HCT116 (cell line): ENCODE measurements at regions not wholly inside any gene's neighbourhood (a gene's known extent, or its start where the extent isn't known, plus 50 kb on each side); places are given as distances from the start of the nearest gene placed in this dataset.

Experiments
- ATAC-seq: fragments of 200-7000 bp; cut with Tn5 transposase; 2 replicates; pipeline ENCODE4 v1.9.1; 2020; ENCODE audit warnings: mild to moderate bottlenecking, moderate library complexity
- BruUV-seq: library from RNA; stranded (reverse); fragments of 400-500 nt; replicated peaks from 2 replicates; lab custom pipeline; 2021; lab: Mats Ljungman, UMichigan
- CTCF ChIA-PET: fragments of 300-600 bp; sonication (Branson Sonifier 250); formaldehyde crosslinking; loops from one replicate; lab custom pipeline; 2021; ENCODE audit warnings: antibody characterized with exemption; lab: Charles Lee
- POLR2A ChIA-PET: fragments of 300-600, 350-600 bp; sonication (Branson Sonifier 250); formaldehyde crosslinking; loops from one replicate; lab custom pipeline; 2021; ENCODE audit warnings: antibody characterized with exemption; lab: Charles Lee
- RAD21 ChIA-PET, 2 experiments: fragments of 300-600 bp; sonication (Branson Sonifier 250); formaldehyde crosslinking; loops; one replicate each; lab custom pipeline; 2023; ENCODE audit warnings: low total read pairs in 2 of 2; ENCODE audit not compliant: uncharacterized antibody in 2 of 2, unreplicated experiment in 2 of 2, low non-redundant PET in 1 of 2; lab: Charles Lee
- DNase-seq: peaks from one replicate; pipeline ENCODE4 v3.0.0-alpha.2; 2010; ENCODE audit warnings: low read depth, low spot score
- H2AFZ ChIP-seq: fragments of 200-600 bp; shearing (Covaris generic), sonication (generic); 2 replicates; pipeline ENCODE4 v1.6.1; 2017; ENCODE audit warnings: low read depth, mixed run types, mixed read lengths, antibody characterized with exemption, low read length; ENCODE audit not compliant: poor library complexity, severe bottlenecking
- H3K27ac ChIP-seq: 2 replicates; pipeline ENCODE4 v1.5.1; 2012; ENCODE audit warnings: low read depth, low read length
- H3K27me3 ChIP-seq: fragments of 200-600 bp; sonication (generic); 2 replicates; pipeline ENCODE4 v1.6.1; 2016; ENCODE audit warnings: mixed run types, low read length, mixed read lengths; ENCODE audit not compliant: insufficient read depth
- H3K36me3 ChIP-seq, 2 experiments: fragments of 200-500 bp in 1 of 2; fragments of 200-600 bp in 1 of 2; sonication (Bioruptor generic) in 1 of 2; sonication (generic) in 1 of 2; 2 replicates each; pipeline versions ENCODE4 v1.5.1 to v1.6.1; 2014 to 2016; ENCODE audit warnings: low read length in 2 of 2, inconsistent platforms in 1 of 2, mixed read lengths in 1 of 2, mixed run types in 1 of 2; ENCODE audit not compliant: insufficient read depth in 2 of 2, control insufficient read depth in 1 of 2
- H3K4me1 ChIP-seq, 2 experiments: fragments of 200-600 bp in 1 of 2; sonication (generic) in 1 of 2; 2 replicates each; pipeline versions ENCODE4 v1.5.1 to v1.6.1; 2012 to 2017; ENCODE audit warnings: low read length in 2 of 2, inconsistent platforms in 1 of 2, mild to moderate bottlenecking in 1 of 2, mixed read lengths in 1 of 2, mixed run types in 1 of 2, moderate library complexity in 1 of 2; ENCODE audit not compliant: insufficient read depth in 2 of 2, control insufficient read depth in 1 of 2
- H3K4me2 ChIP-seq: fragments of 200-600 bp; sonication (generic); 2 replicates; pipeline ENCODE4 v1.6.1; 2017; ENCODE audit warnings: mixed run types, low read length, mixed read lengths
- H3K4me3 ChIP-seq, 2 experiments: fragments of 200-600 bp in 1 of 2; sonication (generic) in 1 of 2; replicated peaks in 1 of 2; 2 replicates each; pipeline ENCODE4 v1.5.1; 2011 to 2016; ENCODE audit warnings: low read length in 2 of 2, control low read depth in 1 of 2, low read depth in 1 of 2, mild to moderate bottlenecking in 1 of 2, mixed read lengths in 1 of 2, mixed run types in 1 of 2
- H3K79me2 ChIP-seq: fragments of 200-600 bp; sonication (generic); 2 replicates; pipeline ENCODE4 v1.6.1; 2017; ENCODE audit warnings: mild to moderate bottlenecking, mixed run types, low read length, moderate library complexity, mixed read lengths; ENCODE audit not compliant: insufficient read depth
- H3K9ac ChIP-seq: fragments of 200-600 bp; sonication (generic); 2 replicates; pipeline ENCODE4 v1.6.1; 2016; ENCODE audit warnings: low read length, mixed read lengths
- H3K9me2 ChIP-seq: fragments of 200-600 bp; sonication (generic), shearing (Covaris generic); 2 replicates; pipeline ENCODE4 v1.6.1; 2017; ENCODE audit warnings: mixed run types, mild to moderate bottlenecking, moderate library complexity; ENCODE audit not compliant: insufficient read depth
- H3K9me3 ChIP-seq, 2 experiments: fragments of 200-500 bp in 1 of 2; fragments of 200-600 bp in 1 of 2; sonication (Bioruptor generic) in 1 of 2; sonication (generic) in 1 of 2; 2 replicates each; pipeline ENCODE4 v1.6.1; 2014 to 2017; ENCODE audit warnings: low read length in 2 of 2, mixed read lengths in 2 of 2, inconsistent platforms in 1 of 2, low read depth in 1 of 2, mild to moderate bottlenecking in 1 of 2, mixed run types in 1 of 2, moderate library complexity in 1 of 2; ENCODE audit not compliant: control insufficient read depth in 1 of 2, insufficient read depth in 1 of 2
- H4K20me1 ChIP-seq: fragments of 200-600 bp; sonication (generic), shearing (Covaris generic); 2 replicates; pipeline ENCODE4 v1.6.1; 2017; ENCODE audit warnings: mixed run types, mild to moderate bottlenecking, moderate library complexity; ENCODE audit not compliant: insufficient read depth
- CBX3 ChIP-seq: IDR thresholded peaks from 2 replicates; pipeline ENCODE4 v1.6.1; 2012; ENCODE audit warnings: low read depth
- CEBPB ChIP-seq: IDR thresholded peaks from 2 replicates; pipeline ENCODE4 v1.6.1; 2012; ENCODE audit warnings: low read depth
- EGR1 ChIP-seq: IDR thresholded peaks from 2 replicates; pipeline ENCODE4 v1.6.1; 2012; ENCODE audit warnings: low read depth
- ELF1 ChIP-seq: IDR thresholded peaks from 2 replicates; pipeline ENCODE4 v1.6.1; 2012; ENCODE audit warnings: low read depth, borderline replicate concordance
- EZH2phosphoT487 ChIP-seq: fragments of 200-600 bp; IDR thresholded peaks from 2 replicates; pipeline ENCODE4 v1.6.1; 2018; ENCODE audit warnings: antibody characterized with exemption, borderline replicate concordance
- FOSL1 ChIP-seq: IDR thresholded peaks from 2 replicates; pipeline ENCODE4 v1.6.1; 2012; ENCODE audit warnings: low read depth
- POLR2AphosphoS5 ChIP-seq: IDR thresholded peaks from 2 replicates; pipeline ENCODE4 v1.6.1; 2011; ENCODE audit warnings: mild to moderate bottlenecking, low read depth, low read length, moderate library complexity
- RAD21 ChIP-seq: IDR thresholded peaks from 2 replicates; pipeline ENCODE4 v1.6.1; 2012; ENCODE audit warnings: low read depth, mild to moderate bottlenecking
- SIN3A ChIP-seq: IDR thresholded peaks from 2 replicates; pipeline ENCODE4 v1.6.1; 2012; ENCODE audit warnings: low read depth
- SP1 ChIP-seq: IDR thresholded peaks from 2 replicates; pipeline ENCODE4 v1.6.1; 2012; ENCODE audit warnings: low read depth
- TCF7L2 ChIP-seq: IDR thresholded peaks from 2 replicates; pipeline ENCODE4 v1.7.0; 2011; ENCODE audit warnings: borderline replicate concordance, inconsistent platforms; ENCODE audit not compliant: insufficient read depth, insufficient read length; ENCODE audit errors: extremely low read depth
- YY1 ChIP-seq: IDR thresholded peaks from 2 replicates; pipeline ENCODE4 v1.6.1; 2011; ENCODE audit warnings: low read length, low read depth, moderate library complexity, mild to moderate bottlenecking; ENCODE audit not compliant: insufficient replicate concordance; ENCODE audit errors: extremely low read depth
- ZNF274 ChIP-seq: fragments of 200-500 bp; sonication (Bioruptor generic); IDR thresholded peaks from 2 replicates; pipeline ENCODE4 v1.6.1; 2014; ENCODE audit warnings: mild to moderate bottlenecking, low read depth, low read length, inconsistent platforms
- intact Hi-C: fragments of 100-400 bp; cut with micrococcal nuclease; formaldehyde crosslinking; loops from 2 replicates; pipeline ENCODE4 v1.10.0; 2022
- TF ChIP-seq, protein P1 (sequence below): IDR thresholded peaks from 2 replicates; pipeline ENCODE4 v1.6.1; 2012

DNA sequence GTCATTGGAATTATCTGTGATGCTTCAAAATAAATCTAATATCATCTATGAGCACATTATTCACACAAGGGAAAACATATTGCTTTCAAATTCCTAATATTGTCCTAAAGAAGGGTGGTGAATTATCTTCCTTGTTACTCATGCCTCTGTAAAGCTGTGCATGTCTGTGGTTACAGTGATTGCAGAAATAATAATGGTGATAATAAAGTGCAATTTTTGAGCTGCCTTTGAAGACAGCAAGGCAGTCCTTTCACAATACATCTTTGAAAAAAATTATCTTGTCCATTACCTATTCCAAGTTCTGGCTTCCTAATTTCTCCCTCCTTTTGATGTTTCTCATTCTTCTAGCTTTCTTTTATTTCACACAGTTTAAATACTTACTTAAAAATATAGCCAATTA, 442.1 kb upstream of the EYS start:
- H3K4me2 ChIP-seq = no peak overlapping the region
- no TSS peak for BruUV-seq
- no peaks in the 10 kb centered on the region for H3K36me3 ChIP-seq
- no peak for ATAC-seq
- H2AFZ ChIP-seq = no peak overlapping the region
- H3K27ac ChIP-seq = no peak overlapping the region
- peaks cover 11% of the 10 kb centered on the region in 2 experiments; a peak in 2 of 4 replicates for H3K9me3 ChIP-seq
- H3K79me2 ChIP-seq = no peaks in the 10 kb centered on the region
- no peak overlapping the region for H3K4me3 ChIP-seq
- H4K20me1 ChIP-seq = no peaks in the 10 kb centered on the region; the same call in 1 of the 2 replicates
- no peak overlapping the region for H3K9ac ChIP-seq
- no peak for DNase-seq
- no peaks in the 10 kb centered on the region for H3K4me1 ChIP-seq
- POLR2A ChIA-PET = no interaction called here
- intact Hi-C loops = no loop called here
- RAD21 ChIA-PET = no interaction called here
- H3K27me3 ChIP-seq = no peaks in the 10 kb centered on the region
- CTCF ChIA-PET = no interaction called here
- no peak for TF ChIP-seq EZH2phosphoT487
- no peak for TF ChIP-seq RAD21
- no peak for TF ChIP-seq FOSL1
- TF ChIP-seq YY1 = no peak
- TF ChIP-seq ZNF274 = no peak
- no peak for TF ChIP-seq SIN3A
- TF ChIP-seq, protein P1, sequence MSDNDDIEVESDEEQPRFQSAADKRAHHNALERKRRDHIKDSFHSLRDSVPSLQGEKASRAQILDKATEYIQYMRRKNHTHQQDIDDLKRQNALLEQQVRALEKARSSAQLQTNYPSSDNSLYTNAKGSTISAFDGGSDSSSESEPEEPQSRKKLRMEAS = no peak
- TF ChIP-seq TCF7L2 = no peak
- no peak for TF ChIP-seq CEBPB
- no peak for TF ChIP-seq CBX3
- no peaks in the 10 kb centered on the region for H3K9me2 ChIP-seq

DNA sequence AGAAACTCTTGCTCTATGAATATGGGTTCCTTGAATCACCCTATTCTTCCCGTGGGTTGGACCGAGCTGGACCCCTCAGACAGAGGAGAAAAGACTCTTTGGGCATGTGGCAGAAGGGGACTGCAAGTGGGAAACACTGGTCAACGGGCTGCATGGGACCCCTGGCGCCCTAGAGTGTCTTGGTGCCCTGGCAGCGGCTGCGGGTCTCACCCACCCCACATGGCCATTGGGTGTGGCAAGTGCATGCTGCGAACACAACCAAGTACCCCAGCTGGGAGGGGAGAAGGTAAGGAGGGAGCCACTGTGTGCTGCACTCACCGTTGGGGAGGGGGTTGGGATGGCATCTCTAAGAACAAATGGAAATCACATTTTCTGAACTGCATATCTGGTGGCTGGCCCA, 438.8 kb upstream of the EYS start:
- no peaks in the 10 kb centered on the region for H3K4me1 ChIP-seq
- H2AFZ ChIP-seq = no peak overlapping the region
- ATAC-seq (no peak), DNase-seq (no peak)
- H3K9me3 ChIP-seq = peaks cover 10 to 22% of the 10 kb centered on the region in 2 experiments; a peak in 2 of 4 replicates
- no peak overlapping the region for H3K4me2 ChIP-seq
- no peaks in the 10 kb centered on the region for H3K27me3 ChIP-seq
- no peaks in the 10 kb centered on the region for H3K79me2 ChIP-seq
- no peak overlapping the region for H3K4me3 ChIP-seq
- ChIA-PET POLR2A (no interaction called here), CTCF (no interaction called here), RAD21 (no interaction called here)
- H3K27ac ChIP-seq = no peak overlapping the region
- intact Hi-C loops = no loop called here
- H3K9me2 ChIP-seq = no peaks in the 10 kb centered on the region
- no TSS peak for BruUV-seq
- H3K36me3 ChIP-seq = no peaks in the 10 kb centered on the region
- no peaks in the 10 kb centered on the region; the same call in 1 of the 2 replicates for H4K20me1 ChIP-seq
- no peak overlapping the region for H3K9ac ChIP-seq
- TF ChIP-seq FOSL1 (no peak), POLR2AphosphoS5 (no peak), CBX3 (no peak), SP1 (no peak), ELF1 (no peak), ZNF274 (no peak), CEBPB (no peak), EZH2phosphoT487 (no peak), EGR1 (no peak)
